Skin epidermis (tissue), 12 donors: ENCODE measurements at regions not wholly inside any gene's neighbourhood (a gene's known extent, or its start where the extent isn't known, plus 50 kb on each side); places are given as distances from the start of the nearest gene placed in this dataset.

ENCODE experiments used
- H3K27ac ChIP-seq, 21 experiments: fragments of 200-600 bp; sonication (generic) in 11 of 21; one replicate each; pipeline ENCODE4 v1.5.0; 2020; ENCODE audit warnings: mild to moderate bottlenecking in 3 of 21, inconsistent platforms in 2 of 21, moderate library complexity in 2 of 21
- H3K4me3 ChIP-seq, 7 experiments: fragments of 200-600 bp; sonication (generic) in 2 of 7; one replicate each; pipeline ENCODE4 v1.5.0; 2020; ENCODE audit warnings: inconsistent platforms in 2 of 7, mild to moderate bottlenecking in 2 of 7, moderate library complexity in 1 of 7

DNA sequence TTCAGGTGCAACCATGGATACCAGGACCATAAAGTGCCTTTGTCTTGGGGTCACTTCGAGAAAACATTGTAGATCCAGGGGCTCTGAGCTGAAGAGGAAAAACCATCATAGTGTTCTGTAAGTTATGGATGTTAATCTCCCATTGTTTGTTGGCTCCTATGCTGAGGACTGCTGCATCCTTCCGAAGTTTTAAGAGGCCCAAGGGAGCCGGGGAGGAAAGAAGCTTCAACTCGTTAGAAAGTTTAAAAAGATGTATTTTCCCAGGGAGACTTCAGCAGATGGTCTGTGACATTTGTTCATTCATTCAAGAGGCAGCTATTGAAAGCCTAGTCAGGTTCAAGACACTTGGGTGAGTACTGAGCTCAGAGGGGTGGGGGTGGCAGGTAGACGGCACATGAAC, 378.8 kb upstream of the TBX3 start:
- no peak overlapping the region for H3K4me3 ChIP-seq
- H3K27ac ChIP-seq, result no peak overlapping the region

DNA sequence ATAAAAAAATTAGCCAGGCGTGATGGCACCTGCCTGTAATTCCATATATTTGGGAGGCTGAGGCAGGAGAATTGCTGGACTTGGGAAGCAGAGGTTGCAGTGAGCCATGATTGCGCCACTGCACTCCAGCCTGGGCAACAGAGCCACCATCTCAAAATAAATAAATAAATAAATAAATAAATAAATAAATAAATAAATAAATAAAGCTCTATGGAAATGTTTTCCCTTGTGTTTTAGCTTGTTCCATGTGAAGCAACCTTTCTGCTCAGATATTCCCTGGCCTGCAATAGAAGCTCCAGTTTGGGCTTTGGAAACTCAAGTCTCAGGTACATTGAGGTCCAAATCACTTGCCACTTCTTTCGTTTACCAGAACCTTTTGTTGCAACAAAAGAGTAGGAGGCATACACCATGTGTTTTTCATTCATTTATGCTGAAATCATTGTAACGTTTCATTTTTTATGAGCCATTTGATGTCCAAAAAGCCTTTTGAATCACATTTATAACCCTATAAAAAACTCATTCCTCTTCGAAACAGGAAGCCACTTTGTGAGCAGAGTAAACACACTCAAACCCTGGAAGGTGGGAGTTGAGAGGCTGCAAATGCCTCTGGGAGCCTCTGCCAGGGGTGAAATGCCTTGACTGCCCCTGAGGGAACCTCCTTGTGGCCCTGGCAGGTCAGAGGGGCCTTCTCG, 376.6 kb upstream of the TBX3 start:
- Histone ChIP-seq H3K27ac (no peak overlapping the region), H3K4me3 (no peak overlapping the region)

DNA sequence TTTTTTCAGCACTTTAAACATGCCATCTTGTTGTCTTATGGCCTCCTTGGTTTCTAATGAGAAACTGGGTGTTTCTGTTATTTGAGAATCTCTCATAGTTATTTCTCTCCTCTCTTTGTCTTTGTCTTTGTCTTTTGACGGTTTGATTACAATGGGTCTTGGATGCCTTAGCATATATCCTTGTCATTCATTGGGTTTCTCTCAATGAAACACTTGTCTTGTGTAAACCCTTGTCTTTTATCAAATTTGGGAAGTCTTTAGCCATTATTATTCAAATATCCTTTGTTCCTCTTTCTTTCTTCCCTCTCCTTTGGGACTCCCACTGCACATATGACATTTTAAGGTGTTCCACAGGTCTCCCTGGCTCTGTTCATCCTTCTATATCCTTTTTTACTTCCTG, 373.5 kb upstream of the TBX3 start:
- no peak overlapping the region for H3K27ac ChIP-seq
- H3K4me3 ChIP-seq, result no peak overlapping the region

DNA sequence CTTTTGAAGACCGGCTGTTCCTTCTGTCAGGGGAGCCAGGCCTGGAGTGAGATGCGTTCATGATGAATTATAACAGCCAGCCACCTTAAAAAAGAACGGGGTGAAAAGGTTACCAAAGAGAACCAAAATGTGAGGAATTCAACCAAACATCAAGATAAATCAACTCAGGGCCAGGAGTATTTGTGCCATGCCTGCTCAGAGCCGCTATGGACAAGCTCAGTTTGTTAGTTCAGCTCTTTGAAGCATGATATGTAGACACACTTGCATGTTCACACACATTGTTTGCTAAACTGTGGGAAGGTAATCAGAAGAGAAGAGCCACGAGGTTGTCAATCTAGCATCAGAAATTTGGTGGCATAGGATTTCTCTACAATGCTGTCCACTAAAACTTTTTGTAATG, 367.4 kb upstream of the TBX3 start:
- H3K4me3 ChIP-seq, result no peak overlapping the region
- H3K27ac ChIP-seq, result no peak overlapping the region

DNA sequence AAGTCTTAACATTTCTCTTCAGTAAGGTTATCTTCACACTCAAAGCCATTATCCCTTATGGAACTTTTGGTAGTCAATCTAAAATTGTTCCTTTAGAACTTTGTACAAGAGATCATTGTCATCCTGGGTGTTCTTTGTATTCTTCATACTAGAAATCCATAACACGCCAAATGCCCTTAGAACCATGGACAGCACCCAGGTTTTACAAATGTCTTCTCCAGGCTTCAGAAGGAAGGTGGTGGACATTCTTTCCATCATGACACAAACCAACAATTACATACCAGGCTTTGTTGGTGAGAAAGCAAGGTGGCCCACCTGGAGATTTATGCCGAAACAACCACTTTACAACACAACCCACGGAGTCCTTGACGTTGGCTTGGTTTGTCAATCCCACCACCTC, 365.6 kb upstream of the TBX3 start:
- H3K27ac ChIP-seq, result no peak overlapping the region

DNA sequence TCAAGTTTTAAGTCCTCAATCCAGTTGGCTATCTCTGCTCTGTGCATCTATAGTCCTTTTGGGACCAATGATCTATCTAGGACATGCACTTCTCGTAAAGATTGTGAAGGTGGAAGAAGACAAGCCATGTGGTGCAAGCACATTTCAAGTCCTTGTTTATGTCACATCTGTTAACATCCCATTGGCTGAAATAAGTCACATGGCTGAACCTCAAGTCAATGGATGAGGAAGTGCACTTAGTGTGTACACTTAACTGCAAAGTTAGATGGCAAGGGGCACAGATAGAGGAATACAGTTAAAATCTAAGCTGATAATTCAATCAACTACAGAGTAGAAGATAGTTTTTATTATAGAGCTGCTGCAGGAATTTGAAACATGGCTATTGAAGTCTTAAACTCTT, 362.8 kb upstream of the TBX3 start:
- Histone ChIP-seq H3K4me3 (no peak overlapping the region), H3K27ac (no peak overlapping the region)

More for the DNA sequence above, 365.6 kb upstream of the TBX3 start:
- H3K4me3 ChIP-seq, result no peak overlapping the region

DNA sequence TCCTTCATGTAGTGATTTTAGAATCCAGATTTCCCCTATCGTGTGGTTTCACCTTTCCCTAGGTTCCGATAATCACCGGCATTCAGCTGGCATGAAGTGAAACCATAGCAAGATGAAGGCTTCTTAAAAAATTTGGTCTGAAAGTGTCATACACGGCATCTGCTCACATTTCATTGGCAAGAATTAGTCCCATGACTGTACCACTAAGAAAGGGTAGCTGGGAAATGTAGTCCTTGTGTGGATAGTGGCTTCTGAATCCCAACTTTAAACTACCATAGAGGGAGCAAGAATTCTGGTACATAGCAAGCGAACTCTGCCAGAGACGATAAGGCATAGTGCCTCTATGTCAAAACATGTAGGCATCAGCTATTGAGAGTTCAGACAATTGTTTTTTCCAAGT, 360.1 kb upstream of the TBX3 start:
- no peak overlapping the region for H3K4me3 ChIP-seq
- no peak overlapping the region for H3K27ac ChIP-seq

DNA sequence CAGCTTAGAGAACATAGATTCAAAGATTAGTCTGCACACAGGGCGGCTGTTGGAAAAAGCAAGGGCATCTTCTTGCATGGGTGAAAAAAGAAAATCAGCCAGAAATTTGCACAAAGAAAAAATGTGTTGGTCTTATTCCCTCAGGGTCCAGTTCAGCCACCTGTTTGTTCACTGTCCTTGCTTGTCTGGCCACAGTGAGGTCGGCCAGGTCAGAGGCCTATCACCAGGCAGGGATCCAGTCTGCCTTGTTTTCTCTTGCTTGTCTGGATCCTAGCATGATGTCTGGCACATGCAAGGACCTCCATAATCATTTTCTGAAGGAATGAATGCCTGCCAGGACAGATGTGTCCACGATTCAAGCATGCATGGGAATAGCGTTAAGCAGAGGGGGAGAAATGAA, 359.1 kb upstream of the TBX3 start:
- Histone ChIP-seq H3K4me3 (no peak overlapping the region), H3K27ac (no peak overlapping the region)

DNA sequence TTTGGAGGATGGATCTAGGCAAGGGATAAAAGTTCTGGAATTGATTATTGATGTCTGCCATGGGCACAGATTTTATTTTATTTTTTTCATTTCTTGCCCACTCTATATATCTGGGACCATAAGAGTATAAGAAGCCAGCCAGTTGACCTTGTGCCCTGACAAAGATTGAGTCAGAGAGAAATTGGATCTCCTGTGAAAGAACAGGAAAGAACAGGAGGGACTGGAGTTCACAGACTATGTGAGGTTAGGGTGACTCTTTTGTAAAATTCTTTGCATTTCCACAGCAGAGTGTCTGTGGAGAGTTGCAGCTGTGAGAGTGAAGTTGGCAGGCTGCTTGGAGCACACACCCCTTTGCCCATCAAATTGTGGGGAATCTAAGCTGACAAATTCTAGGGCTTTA, 358.4 kb upstream of the TBX3 start:
- no peak overlapping the region for H3K4me3 ChIP-seq

DNA sequence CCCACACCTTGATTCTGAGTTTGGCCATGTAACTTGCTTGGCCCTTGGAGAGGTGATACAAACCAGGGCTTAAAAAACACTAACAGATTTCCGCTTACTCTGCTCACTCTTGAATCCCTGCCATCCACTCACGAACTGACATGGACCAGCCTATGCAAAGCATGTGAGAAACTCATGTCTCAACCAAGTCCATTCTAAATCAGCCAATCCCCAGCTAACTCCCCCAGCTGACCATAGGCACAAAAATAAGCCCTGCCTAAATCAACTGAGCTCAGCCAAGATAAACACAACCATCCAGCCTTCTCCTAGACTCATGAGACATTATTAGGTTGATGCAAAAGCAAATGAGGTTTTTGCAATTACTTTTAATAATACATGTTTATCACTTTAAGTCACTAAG, 353.9 kb upstream of the TBX3 start:
- H3K27ac ChIP-seq, result no peak overlapping the region
- no peak overlapping the region for H3K4me3 ChIP-seq

More for the DNA sequence above, 358.4 kb upstream of the TBX3 start:
- H3K27ac ChIP-seq, result no peak overlapping the region

DNA sequence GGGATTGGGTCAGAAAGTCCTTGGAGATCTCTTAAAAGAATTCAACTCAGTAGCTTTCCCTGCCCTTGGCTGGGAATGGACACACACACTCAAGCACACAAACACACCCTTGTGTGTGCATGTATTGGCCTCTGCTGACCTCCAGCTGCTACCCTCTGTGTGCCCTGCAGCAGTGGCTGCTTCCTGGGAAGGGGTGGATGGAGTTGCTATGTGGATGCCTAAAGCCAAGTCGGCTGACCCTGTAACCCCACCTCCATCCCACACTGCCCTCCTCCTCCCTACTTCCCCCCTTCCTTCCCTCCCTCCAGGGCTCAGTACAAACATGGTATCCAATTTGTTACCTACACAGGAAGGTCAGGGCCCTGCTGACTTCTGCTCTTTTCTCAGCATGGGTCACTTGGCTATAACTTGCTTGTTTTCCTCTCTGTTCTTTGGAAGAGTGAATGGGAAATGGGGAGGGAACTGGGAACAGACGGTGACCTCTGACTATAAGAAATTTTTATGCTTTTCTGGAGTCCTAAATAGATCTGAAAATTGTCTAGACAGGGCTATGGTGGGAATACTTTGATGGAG, 351.6 kb upstream of the TBX3 start:
- no peak overlapping the region for H3K27ac ChIP-seq
- no peak overlapping the region for H3K4me3 ChIP-seq

DNA sequence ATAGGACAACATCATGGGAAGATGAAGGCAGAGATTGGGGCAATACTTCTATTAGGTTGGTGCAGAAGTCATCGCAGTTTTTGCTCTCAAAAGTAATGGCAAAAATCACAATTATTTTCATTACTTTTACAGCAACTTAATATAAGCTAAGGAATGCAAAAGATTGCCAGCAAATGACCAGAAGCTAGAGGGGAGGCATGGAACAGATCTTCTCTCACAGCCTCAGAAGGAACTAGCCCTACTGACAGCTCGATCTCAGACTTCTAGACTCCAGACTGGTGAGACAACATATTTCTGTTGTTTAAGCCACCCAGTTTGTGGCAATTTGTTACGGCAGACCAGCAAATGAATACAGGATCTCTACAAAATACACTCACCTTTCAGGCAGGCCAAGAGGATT, 348.5 kb upstream of the TBX3 start:
- H3K27ac ChIP-seq, result no peak overlapping the region
- H3K4me3 ChIP-seq, result no peak overlapping the region

DNA sequence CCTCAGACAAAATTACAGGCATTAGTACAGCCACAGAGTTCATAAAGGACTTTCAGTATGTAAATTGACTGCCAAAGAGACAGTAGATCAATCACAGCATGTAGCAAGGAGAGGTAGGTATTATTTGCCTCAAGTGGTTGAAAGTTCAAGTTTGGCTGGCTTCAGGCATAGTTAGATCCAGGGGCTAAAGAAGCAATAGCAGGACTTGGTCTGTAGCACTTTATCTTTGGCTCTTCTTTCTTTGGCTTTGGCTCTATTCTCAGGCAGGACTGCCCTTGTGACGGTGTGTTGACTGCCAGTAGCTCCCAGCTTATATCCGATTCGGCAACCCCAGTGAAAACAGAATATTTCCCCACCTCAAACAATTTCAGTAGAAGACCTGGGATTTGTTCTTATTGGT, 346.0 kb upstream of the TBX3 start:
- H3K27ac ChIP-seq, result no peak overlapping the region
- no peak overlapping the region for H3K4me3 ChIP-seq

DNA sequence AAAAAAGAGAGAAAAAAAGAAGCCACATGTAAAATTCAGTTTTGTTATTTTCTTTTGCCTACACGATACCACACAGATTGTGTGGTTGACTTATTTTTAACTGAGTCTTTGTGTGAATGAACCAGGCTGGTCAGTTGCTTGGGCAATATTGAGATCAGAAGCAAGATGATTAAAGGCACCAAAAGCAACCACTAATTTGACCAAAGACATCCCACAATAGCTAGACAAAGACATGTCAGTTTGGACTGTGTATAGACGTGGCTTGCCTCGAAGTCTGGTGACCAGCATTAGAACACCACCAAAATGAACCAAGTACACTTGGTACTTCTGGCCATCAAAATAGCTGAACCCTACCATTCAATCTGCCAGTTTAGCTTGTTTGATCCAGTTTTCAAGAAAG, 340.6 kb upstream of the TBX3 start:
- H3K27ac ChIP-seq, result no peak overlapping the region
- no peak overlapping the region for H3K4me3 ChIP-seq

DNA sequence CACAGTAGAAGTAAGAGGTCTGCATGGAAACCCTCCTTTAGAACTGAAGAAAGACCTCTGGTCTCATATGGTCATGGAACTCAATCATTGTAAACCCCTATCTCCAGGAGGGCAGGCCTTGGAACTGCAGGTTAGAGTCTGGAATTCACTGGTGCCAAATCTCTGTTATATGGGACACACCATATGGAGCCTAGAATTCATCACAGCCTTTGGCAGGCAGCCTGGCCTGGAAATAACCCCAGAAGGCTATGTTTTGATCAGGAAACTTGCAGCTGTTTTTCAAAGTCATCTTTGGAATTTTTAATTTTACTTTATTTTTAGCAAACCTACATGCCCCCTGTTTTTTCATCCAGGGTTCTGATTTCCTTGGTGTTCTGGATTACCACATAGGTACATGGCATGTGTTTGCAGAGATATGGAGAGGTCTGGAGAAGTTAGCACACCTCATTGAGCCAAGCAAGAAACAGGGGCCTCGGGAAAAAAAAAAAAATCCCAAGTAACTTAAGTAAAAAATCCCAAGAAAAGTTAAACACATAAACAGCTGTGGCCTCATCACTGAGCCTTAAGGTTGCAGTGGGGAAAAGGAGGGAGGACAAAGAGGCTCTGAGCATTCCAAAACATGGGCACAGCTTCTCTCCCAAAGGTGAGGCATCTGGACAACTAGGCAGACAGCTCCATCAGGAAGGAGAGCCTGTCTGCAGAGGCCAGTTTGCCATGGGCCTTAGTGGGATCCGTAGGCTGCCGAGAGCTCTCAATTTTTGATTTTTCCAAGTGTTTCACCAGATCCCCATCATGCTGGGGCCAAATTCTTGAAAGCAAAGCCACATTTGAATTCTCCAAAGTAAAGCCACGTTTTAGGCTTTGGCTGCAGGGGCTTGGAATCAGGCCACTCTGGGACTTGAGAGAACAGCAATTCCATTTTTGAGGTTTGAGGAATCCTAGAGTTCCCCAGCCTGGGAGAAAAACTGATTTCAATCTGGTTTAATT, 339.6 kb upstream of the TBX3 start:
- H3K4me3 ChIP-seq, result no peak overlapping the region
- peak overlapping the region in 4 of 21 experiments; percentile 10 to 62 (median 37) for H3K27ac ChIP-seq

DNA sequence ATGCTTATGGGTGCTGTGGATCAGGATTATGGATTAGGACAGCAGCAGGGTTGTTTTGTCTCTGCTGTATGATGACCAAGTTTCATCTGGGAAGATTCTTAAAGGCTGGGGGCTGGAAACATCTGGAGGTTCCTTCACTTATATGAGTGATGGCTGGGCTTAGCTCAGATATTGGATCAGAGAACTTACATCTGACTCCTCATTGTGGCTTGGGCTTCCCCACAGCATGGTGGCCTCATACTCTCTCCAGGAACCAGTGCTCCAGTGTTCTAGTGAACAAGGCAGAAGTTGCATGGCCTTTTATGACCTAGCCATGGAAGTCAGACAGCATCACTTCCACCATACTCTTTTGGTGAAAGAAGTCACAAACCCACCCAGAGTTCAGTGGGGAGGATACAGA, 336.1 kb upstream of the TBX3 start:
- Histone ChIP-seq H3K27ac (no peak overlapping the region), H3K4me3 (no peak overlapping the region)

DNA sequence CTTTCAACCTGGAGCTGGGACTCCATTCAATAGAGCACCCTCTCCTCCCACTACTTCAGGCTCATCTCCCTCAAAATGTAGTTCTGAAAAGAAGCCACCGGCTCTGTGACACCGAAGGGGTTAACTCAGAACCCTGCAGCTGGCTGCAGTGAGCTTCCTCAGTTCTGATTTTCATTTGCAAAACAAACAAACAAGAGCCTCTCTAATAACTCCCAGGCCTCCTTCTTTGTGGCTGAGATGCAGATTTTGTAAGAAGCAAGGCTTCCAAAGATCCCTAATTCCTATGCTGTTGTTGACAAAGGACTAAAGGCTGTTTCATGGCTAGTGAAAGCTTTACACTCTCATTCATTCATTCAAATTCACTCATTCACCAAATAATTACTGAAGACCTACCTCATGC, 333.4 kb upstream of the TBX3 start:
- H3K4me3 ChIP-seq, result no peak overlapping the region
- no peak overlapping the region for H3K27ac ChIP-seq

DNA sequence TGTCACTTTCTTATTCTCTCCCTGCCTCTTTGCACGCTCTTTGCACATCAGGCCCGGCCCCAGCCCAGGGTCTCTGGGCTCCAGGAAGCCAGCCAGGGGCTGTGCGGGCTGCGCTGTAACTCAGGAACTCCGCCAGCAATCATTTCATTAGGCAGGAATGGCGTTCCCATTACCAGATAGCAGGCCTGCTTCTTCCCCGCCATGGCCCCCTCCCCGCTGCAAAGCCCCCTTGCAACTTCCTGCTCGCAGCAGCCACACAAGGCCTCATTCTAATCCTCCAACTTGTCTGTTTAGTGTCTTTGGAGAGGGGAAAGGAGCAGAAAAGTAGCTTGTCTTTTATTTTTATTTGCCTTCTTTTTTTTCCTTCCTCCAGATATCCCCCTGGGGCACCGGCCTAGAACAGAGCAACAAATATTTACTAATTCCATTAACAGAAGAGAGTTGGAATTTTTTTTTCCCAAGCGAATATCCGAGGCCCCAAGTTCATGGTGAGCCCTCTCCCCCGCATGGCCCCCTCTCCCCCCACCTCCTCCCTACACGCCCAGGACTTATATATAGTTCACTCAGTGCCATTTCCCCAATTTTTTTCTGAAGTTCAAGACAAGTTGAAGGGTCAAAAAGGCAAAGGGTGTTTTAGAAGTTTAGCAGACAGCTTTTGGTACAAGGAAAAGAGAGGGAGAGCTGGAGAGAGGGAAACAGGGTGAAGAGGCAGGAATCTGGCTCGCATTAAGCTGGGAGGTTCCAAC, 329.4 kb upstream of the TBX3 start:
- H3K27ac ChIP-seq, result no peak overlapping the region

DNA sequence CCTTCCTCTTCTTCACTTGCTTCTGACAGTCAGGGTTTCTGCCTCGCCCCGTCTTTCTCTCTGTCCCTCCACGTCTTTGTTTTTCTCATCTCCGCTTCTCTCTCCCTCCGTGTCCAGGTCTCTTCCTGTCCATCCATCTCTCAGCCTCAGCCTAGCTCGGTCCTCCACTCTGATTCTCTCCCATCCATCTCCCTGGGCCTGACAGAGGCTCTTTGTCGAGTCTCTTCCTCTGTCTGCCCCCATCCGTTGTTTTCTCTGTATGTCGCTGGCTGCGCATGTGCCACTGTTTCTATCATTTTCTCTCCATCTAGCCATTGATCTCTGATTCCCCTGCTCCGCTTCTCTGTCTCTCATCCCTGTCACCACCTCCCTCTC, 328.9 kb upstream of the TBX3 start:
- Histone ChIP-seq H3K27ac (no peak overlapping the region), H3K4me3 (no peak overlapping the region)

More for the DNA sequence above, 329.4 kb upstream of the TBX3 start:
- H3K4me3 ChIP-seq, result no peak overlapping the region

DNA sequence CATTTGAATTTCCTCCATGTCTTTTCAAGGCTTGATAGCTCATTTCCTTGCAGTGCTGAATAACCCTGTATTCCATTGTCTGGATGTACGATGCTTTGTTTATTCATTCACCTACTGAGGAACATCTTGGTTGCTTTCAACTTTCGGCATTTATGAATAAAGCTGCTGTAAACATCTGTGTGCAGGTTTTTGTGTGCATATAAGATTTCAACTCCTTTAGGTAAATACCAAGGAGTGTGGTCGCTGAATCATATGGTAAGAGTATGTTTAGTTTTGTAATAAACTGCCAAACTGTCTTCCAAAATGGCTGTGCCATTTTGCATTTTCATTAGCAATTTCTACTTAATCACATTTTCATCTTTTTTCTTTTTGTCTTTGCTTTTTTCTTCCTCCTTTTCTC, 327.7 kb upstream of the TBX3 start:
- no peak overlapping the region for H3K27ac ChIP-seq
- no peak overlapping the region for H3K4me3 ChIP-seq
